Adrenal gland (tissue), 5 donors: ENCODE measurements at regions not wholly inside any gene's neighbourhood (a gene's known extent, or its start where the extent isn't known, plus 50 kb on each side); places are given as distances from the start of the nearest gene placed in this dataset.

ENCODE experiments used
- POLR2A ChIP-seq, 2 donors: fragments of 450-650 bp; IDR thresholded peaks; one replicate each; pipeline ENCODE4 v1.6.1; 2017; ENCODE audit warnings: antibody characterized with exemption in 2 of 2, mild to moderate bottlenecking in 2 of 2, moderate library complexity in 1 of 2
- TF ChIP-seq, protein P1 (sequence below), 6 experiments: fragments of 450-650 bp in 4 of 6; fragments of 200-600 bp in 2 of 6; sonication (generic) in 1 of 6; IDR thresholded peaks; 1 replicate in 5 of 6; 2 replicates in 1 of 6; pipeline versions ENCODE4 v1.5.1 to v1.8.0; 2016 to 2021; ENCODE audit warnings: antibody characterized with exemption in 6 of 6, mild to moderate bottlenecking in 2 of 6, moderate library complexity in 1 of 6
- donor health status: DM: no; HTN: no; CAD: no.

GRCh38 chr1:30323352-30323751 is 400.0 kb downstream of the MATN1 start:
- TF ChIP-seq, protein P1, sequence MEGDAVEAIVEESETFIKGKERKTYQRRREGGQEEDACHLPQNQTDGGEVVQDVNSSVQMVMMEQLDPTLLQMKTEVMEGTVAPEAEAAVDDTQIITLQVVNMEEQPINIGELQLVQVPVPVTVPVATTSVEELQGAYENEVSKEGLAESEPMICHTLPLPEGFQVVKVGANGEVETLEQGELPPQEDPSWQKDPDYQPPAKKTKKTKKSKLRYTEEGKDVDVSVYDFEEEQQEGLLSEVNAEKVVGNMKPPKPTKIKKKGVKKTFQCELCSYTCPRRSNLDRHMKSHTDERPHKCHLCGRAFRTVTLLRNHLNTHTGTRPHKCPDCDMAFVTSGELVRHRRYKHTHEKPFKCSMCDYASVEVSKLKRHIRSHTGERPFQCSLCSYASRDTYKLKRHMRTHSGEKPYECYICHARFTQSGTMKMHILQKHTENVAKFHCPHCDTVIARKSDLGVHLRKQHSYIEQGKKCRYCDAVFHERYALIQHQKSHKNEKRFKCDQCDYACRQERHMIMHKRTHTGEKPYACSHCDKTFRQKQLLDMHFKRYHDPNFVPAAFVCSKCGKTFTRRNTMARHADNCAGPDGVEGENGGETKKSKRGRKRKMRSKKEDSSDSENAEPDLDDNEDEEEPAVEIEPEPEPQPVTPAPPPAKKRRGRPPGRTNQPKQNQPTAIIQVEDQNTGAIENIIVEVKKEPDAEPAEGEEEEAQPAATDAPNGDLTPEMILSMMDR (IDR thresholded peaks at IDR 0.05), result no peak
- TF ChIP-seq POLR2A (IDR thresholded peaks at IDR 0.05), result no peak
